ENCODE measurements at regions not wholly inside any gene's neighbourhood (a gene's known extent, or its start where the extent isn't known, plus 50 kb on each side); places are given as distances from the start of the nearest gene placed in this dataset.

- Histone ChIP-seq H3K4me3 (ENCODE audit: low read depth, low read length, poor library complexity, severe bottlenecking) (no peak overlapping the region), H3K4me1 (ENCODE audit: insufficient read depth, low read length, poor library complexity, severe bottlenecking) (no peaks in the 10 kb centered on the region), H3K27ac (ENCODE audit: low read depth, low read length, poor library complexity, severe bottlenecking) (no peak overlapping the region), H3K27me3 (replicated peaks; ENCODE audit: insufficient read depth, low read depth, low read length, poor library complexity) (peaks cover 12% of the 10 kb centered on the region), H3K9me3 (ENCODE audit: low read depth, low read length, poor library complexity, severe bottlenecking) (no peaks in the 10 kb centered on the region), H3K36me3 (ENCODE audit: insufficient read depth, low read length, poor library complexity, severe bottlenecking) (no peaks in the 10 kb centered on the region)
- intact Hi-C loops (cut with micrococcal nuclease; ENCODE audit: unreplicated experiment), result no loop called here
- DNase-seq (ENCODE audit: low spot score), result no peak
- CTCF ChIA-PET, result no interaction called here
- no peak for TF ChIP-seq EZH2 (IDR thresholded peaks at IDR 0.05; ENCODE audit: borderline replicate concordance, low read depth, low read length, poor library complexity, severe bottlenecking)
- POLR2A ChIA-PET (ENCODE audit: low non-redundant PET), result no interaction called here
- no TSS peak for BruUV-seq (replicated peaks)
Measured at GRCh38 chr20:58150772-58151171, 77.7 kb downstream of the ANKRD60 start.

- H3K27me3 ChIP-seq (replicated peaks; ENCODE audit: insufficient read depth, low read depth, low read length, poor library complexity), result peaks cover 12% of the 10 kb centered on the region
- TF ChIP-seq EZH2 (IDR thresholded peaks at IDR 0.05; ENCODE audit: borderline replicate concordance, low read depth, low read length, poor library complexity, severe bottlenecking) (no peak), CTCF (conservative IDR thresholded peaks at IDR 0.05; ENCODE audit: low read depth, low read length) (no peak)
- intact Hi-C loops (cut with micrococcal nuclease; ENCODE audit: unreplicated experiment), result no loop called here
- H3K4me3 ChIP-seq (ENCODE audit: low read depth, low read length, poor library complexity, severe bottlenecking), result no peak overlapping the region
- H3K27ac ChIP-seq (ENCODE audit: low read depth, low read length, poor library complexity, severe bottlenecking), result no peak overlapping the region
- ChIA-PET POLR2A (ENCODE audit: low non-redundant PET) (no interaction called here), CTCF (no interaction called here)
- H3K4me1 ChIP-seq (ENCODE audit: insufficient read depth, low read length, poor library complexity, severe bottlenecking), result no peaks in the 10 kb centered on the region
- no peak for DNase-seq (ENCODE audit: low spot score)
- H3K9me3 ChIP-seq (ENCODE audit: low read depth, low read length, poor library complexity, severe bottlenecking), result no peaks in the 10 kb centered on the region
- no peaks in the 10 kb centered on the region for H3K36me3 ChIP-seq (ENCODE audit: insufficient read depth, low read length, poor library complexity, severe bottlenecking)
- no TSS peak for BruUV-seq (replicated peaks)
Measured at GRCh38 chr20:58149437-58150091, 78.9 kb downstream of the ANKRD60 start.

- no TSS peak for BruUV-seq (replicated peaks)
- Histone ChIP-seq H3K4me1 (ENCODE audit: insufficient read depth, low read length, poor library complexity, severe bottlenecking) (no peaks in the 10 kb centered on the region), H3K4me3 (ENCODE audit: low read depth, low read length, poor library complexity, severe bottlenecking) (no peak overlapping the region), H3K27ac (ENCODE audit: low read depth, low read length, poor library complexity, severe bottlenecking) (no peak overlapping the region), H3K27me3 (replicated peaks; ENCODE audit: insufficient read depth, low read depth, low read length, poor library complexity) (peaks cover 7% of the 10 kb centered on the region), H3K36me3 (ENCODE audit: insufficient read depth, low read length, poor library complexity, severe bottlenecking) (no peaks in the 10 kb centered on the region), H3K9me3 (ENCODE audit: low read depth, low read length, poor library complexity, severe bottlenecking) (no peaks in the 10 kb centered on the region)
- CTCF ChIA-PET, result no interaction called here
- TF ChIP-seq EZH2 (IDR thresholded peaks at IDR 0.05; ENCODE audit: borderline replicate concordance, low read depth, low read length, poor library complexity, severe bottlenecking) (no peak), CTCF (conservative IDR thresholded peaks at IDR 0.05; ENCODE audit: low read depth, low read length) (no peak)
- no peak for DNase-seq (ENCODE audit: low spot score)
- POLR2A ChIA-PET (ENCODE audit: low non-redundant PET), result no interaction called here
- intact Hi-C loops (cut with micrococcal nuclease; ENCODE audit: unreplicated experiment), result no loop called here
Measured at GRCh38 chr20:58148891-58149290, 79.6 kb downstream of the ANKRD60 start.
